Calu3 (cell line): ENCODE measurements at regions not wholly inside any gene's neighbourhood (a gene's known extent, or its start where the extent isn't known, plus 50 kb on each side); places are given as distances from the start of the nearest gene placed in this dataset.

ENCODE experiments used
- BruUV-seq: library from RNA; stranded (reverse); fragments of 400-500 nt; replicated peaks from 2 replicates; lab custom pipeline; 2021; lab: Mats Ljungman, UMichigan
- CTCF ChIA-PET: fragments of 300-600 bp; sonication (Branson Sonifier 250); formaldehyde crosslinking; loops from one replicate; lab custom pipeline; 2022; ENCODE audit warnings: antibody characterized with exemption; lab: Charles Lee
- DNase-seq: peaks from one replicate; pipeline ENCODE4 v3.0.0; 2022
- H3K27ac Mint-ChIP-seq: one replicate; pipeline ENCODE4 v1.8.0; 2022; ENCODE audit warnings: mixed read lengths; ENCODE audit not compliant: unreplicated experiment
- H3K27me3 Mint-ChIP-seq: one replicate; pipeline ENCODE4 v1.8.0; 2022; ENCODE audit warnings: mixed read lengths; ENCODE audit not compliant: unreplicated experiment
- H3K36me3 Mint-ChIP-seq: one replicate; pipeline ENCODE4 v1.8.0; 2022; ENCODE audit warnings: mild to moderate bottlenecking, moderate library complexity, mixed read lengths; ENCODE audit not compliant: insufficient read depth, unreplicated experiment
- H3K4me1 Mint-ChIP-seq: one replicate; pipeline ENCODE4 v1.8.0; 2022; ENCODE audit warnings: mild to moderate bottlenecking, low read depth, mixed read lengths; ENCODE audit not compliant: unreplicated experiment
- H3K4me3 Mint-ChIP-seq: one replicate; pipeline ENCODE4 v1.8.0; 2022; ENCODE audit warnings: mild to moderate bottlenecking, low read depth, moderate library complexity, mixed read lengths; ENCODE audit not compliant: unreplicated experiment
- H3K9me3 Mint-ChIP-seq: one replicate; pipeline ENCODE4 v1.8.0; 2022; ENCODE audit warnings: low read depth, mixed read lengths; ENCODE audit not compliant: unreplicated experiment
- intact Hi-C: fragments of 100-400 bp; cut with micrococcal nuclease; formaldehyde crosslinking; loops from one replicate; pipeline ENCODE4 v1.10.0; 2022; ENCODE audit not compliant: unreplicated experiment
- TF ChIP-seq, protein P1 (sequence below): fragments of 200-600 bp; IDR thresholded peaks from one replicate; pipeline ENCODE4 v1.8.0; 2022; ENCODE audit warnings: antibody characterized with exemption; ENCODE audit not compliant: unreplicated experiment

DNA sequence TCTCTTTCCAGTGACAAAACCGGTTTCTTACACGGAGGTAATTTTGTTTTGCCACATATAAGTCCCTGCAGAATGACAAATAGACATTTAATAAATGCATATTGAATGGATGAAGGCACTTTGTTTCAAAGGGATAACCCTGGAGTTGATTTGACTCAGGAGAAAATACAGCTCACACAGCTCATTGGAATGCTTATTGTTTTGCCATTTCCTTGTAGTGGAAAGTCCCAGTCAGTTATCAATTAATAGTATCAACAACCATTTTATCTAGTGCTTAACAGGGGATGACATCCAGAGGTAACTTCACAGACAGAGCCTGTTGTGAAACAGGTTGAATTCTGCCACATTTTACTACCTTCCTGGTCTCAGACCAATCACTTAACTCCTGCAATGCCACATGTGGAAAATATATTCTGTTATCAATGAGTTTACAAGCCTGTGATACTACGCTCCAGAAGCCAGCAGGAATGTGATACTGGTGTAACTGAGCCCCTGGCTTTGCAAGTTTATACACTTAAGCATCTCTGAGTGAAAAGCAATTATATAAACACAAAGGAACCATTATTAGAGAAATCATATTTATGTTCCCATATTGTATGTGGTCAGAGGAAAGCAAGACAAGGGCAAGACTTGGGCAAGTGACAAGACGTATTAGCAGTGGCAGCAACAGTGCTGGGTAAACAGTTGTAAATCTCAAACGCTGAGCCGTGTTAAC, 123.1 kb upstream of the ANKRD55 start:
- Mint-ChIP-seq H3K36me3 (peaks cover 18% of the 10 kb centered on the region), H3K4me1 (peaks cover 65% of the 10 kb centered on the region), H3K9me3 (no peaks in the 10 kb centered on the region), H3K4me3 (peak overlapping the region; percentile 13), H3K27me3 (no peaks in the 10 kb centered on the region), H3K27ac (peak overlapping the region; percentile 97)
- TF ChIP-seq, protein P1, sequence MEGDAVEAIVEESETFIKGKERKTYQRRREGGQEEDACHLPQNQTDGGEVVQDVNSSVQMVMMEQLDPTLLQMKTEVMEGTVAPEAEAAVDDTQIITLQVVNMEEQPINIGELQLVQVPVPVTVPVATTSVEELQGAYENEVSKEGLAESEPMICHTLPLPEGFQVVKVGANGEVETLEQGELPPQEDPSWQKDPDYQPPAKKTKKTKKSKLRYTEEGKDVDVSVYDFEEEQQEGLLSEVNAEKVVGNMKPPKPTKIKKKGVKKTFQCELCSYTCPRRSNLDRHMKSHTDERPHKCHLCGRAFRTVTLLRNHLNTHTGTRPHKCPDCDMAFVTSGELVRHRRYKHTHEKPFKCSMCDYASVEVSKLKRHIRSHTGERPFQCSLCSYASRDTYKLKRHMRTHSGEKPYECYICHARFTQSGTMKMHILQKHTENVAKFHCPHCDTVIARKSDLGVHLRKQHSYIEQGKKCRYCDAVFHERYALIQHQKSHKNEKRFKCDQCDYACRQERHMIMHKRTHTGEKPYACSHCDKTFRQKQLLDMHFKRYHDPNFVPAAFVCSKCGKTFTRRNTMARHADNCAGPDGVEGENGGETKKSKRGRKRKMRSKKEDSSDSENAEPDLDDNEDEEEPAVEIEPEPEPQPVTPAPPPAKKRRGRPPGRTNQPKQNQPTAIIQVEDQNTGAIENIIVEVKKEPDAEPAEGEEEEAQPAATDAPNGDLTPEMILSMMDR, result no peak
- intact Hi-C loops, result loop anchor here (1.0 to 5.0 kb wide), 9 partner anchors 27 to 483 kb away; partner anchors contain the start of gene MAP3K1
- CTCF ChIA-PET, result interaction anchor here (0.6 to 1.3 kb wide), 5 partner anchors 45 to 481 kb away, joined by 3 to 4 read pairs (median 3); no protein-coding TSS in a partner anchor
- BruUV-seq, result no TSS peak
- DNase-seq, result peak; percentile 47

DNA sequence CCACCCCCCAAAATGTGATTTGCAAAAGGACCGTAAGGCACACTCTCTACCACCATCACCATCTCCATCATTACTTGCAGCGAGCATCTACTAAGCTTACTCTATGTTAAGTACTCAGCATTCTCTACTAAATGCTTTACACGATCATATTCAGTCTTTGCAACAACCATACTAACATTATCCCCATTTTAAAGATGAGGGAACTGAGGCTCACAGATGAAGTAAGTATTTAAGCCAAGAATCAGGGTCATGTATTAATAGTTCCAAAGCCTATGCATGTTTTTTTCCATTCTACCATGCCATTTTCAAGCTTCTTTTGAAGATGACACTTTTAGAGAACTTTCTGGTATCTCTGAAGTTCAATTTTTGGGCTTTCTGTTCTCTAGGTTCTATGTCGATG, 121.7 kb upstream of the ANKRD55 start:
- no peak overlapping the region for H3K27ac Mint-ChIP-seq
- H3K36me3 Mint-ChIP-seq, result peaks cover 24% of the 10 kb centered on the region
- no peak overlapping the region for H3K4me3 Mint-ChIP-seq
- peaks cover 78% of the 10 kb centered on the region for H3K4me1 Mint-ChIP-seq
- no TSS peak for BruUV-seq
- no peaks in the 10 kb centered on the region for H3K9me3 Mint-ChIP-seq
- H3K27me3 Mint-ChIP-seq, result no peaks in the 10 kb centered on the region
- intact Hi-C loops, result loop anchor here (5.0 kb wide), 4 partner anchors 52 to 462 kb away; partner anchors contain the start of gene MAP3K1
- TF ChIP-seq, protein P1, result no peak
- DNase-seq, result no peak
- CTCF ChIA-PET, result no interaction called here

DNA sequence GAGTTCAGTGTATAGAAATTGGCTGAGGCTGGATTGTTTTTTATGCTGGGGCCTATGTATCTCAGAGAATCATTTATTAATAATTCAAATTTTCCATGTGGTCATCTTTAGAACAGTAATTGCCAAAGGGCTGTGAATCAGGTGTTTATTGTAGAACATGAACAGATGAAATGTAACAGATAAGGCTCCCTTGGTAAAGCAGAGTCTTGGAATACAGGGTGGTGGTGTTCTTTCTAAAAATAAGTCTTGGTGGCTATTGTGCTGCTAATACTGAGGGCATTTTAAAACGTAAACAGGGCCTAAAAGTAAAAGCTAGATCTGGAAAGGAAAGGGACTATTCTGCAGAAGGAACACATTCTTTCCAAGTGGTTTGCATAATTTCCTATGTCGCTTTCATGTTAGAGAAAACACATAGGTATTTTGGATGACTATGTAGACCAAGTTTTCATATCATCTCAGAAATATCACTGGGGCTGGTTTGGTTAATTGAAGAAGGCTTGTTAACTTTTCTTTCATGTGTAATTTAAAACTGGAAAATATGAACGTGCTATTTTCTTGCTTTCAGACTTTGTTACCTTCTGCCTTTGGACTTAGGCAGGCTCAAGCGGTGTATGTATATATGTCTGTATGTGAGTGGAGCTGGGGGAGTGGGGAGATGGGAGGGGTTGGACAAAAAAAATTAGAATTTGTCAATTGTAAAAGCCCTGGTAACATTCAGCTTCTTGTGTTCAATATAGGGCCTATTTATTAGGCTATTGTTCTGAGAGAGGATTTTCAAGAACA, 119.9 kb upstream of the ANKRD55 start:
- DNase-seq, result no peak
- H3K4me1 Mint-ChIP-seq, result peaks cover 72% of the 10 kb centered on the region
- no TSS peak for BruUV-seq
- H3K27me3 Mint-ChIP-seq, result no peaks in the 10 kb centered on the region
- peak overlapping the region; percentile 45 for H3K27ac Mint-ChIP-seq
- H3K4me3 Mint-ChIP-seq, result no peak overlapping the region
- intact Hi-C loops, result no loop called here
- no peaks in the 10 kb centered on the region for H3K9me3 Mint-ChIP-seq
- TF ChIP-seq, protein P1, result no peak
- CTCF ChIA-PET, result no interaction called here
- peaks cover 19% of the 10 kb centered on the region for H3K36me3 Mint-ChIP-seq

DNA sequence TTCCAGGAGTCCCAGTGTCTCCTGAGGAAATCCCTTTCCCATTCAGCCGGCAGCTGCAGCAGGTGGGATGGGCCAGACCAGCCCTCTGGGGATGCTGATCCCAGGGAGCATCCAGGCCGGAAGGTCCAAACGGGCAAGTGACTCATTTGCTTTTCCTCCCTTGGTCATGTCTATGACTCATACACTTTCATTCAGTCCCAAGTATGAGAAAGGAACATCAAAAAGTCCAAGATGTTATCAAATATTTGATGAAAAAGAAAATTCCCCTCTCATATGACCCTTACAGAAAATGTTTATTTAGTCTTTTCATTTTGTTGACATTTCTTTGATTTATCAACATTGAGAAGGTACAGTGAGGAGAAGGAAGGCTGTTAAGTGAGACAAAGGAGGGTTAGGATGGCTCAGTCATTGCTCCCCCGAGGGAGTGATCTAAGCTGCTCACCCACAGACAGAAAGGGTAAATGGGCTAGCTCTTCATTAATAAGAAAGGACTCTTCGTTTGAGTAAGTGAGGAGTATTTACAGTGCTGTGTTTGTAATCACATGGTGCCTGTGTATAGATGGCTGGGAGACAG, 117.6 kb upstream of the ANKRD55 start:
- intact Hi-C loops, result no loop called here
- CTCF ChIA-PET, result interaction anchor here (1.0 kb wide), 2 partner anchors 64 to 80 kb away, joined by 3 read pairs; no protein-coding TSS in a partner anchor
- Mint-ChIP-seq H3K4me1 (peaks cover 65% of the 10 kb centered on the region), H3K36me3 (peaks cover 7% of the 10 kb centered on the region), H3K27me3 (no peaks in the 10 kb centered on the region), H3K9me3 (no peaks in the 10 kb centered on the region), H3K27ac (peak overlapping the region; percentile 83), H3K4me3 (peak overlapping the region; percentile 6)
- peak; percentile 69 for DNase-seq
- TF ChIP-seq, protein P1, result no peak
- no TSS peak for BruUV-seq
